Thyroid gland (tissue), 4 donors: ENCODE measurements at regions not wholly inside any gene's neighbourhood (a gene's known extent, or its start where the extent isn't known, plus 50 kb on each side); places are given as distances from the start of the nearest gene placed in this dataset.

Experiments used
- DNase-seq, 2 donors: peaks; one replicate each; pipeline ENCODE4 v3.0.0-alpha.2; 2019
- H3K27ac ChIP-seq, 3 donors: fragments of 200-600 bp; sonication (generic); 1 replicate in 2 of 3; 2 replicates in 1 of 3; pipeline ENCODE4 v1.5.1; 2016 to 2019; ENCODE audit warnings: mild to moderate bottlenecking in 1 of 3, moderate library complexity in 1 of 3
- H3K27me3 ChIP-seq: fragments of 200-600 bp; sonication (generic); one replicate; pipeline ENCODE4 v1.5.1; 2019
- H3K36me3 ChIP-seq, 2 donors: fragments of 200-600 bp; sonication (generic); one replicate each; pipeline ENCODE4 v1.5.1; 2016 to 2019
- H3K4me1 ChIP-seq, 2 donors: fragments of 200-600 bp; sonication (generic); one replicate each; pipeline ENCODE4 v1.5.1; 2017 to 2019
- H3K4me3 ChIP-seq, 3 donors: fragments of 200-600 bp; sonication (generic); replicated peaks in 1 of 3; 1 replicate in 2 of 3; 2 replicates in 1 of 3; pipeline ENCODE4 v1.5.1; 2016; ENCODE audit warnings: mild to moderate bottlenecking in 1 of 3
- H3K9me3 ChIP-seq: fragments of 200-600 bp; sonication (generic); one replicate; pipeline ENCODE4 v1.5.1; 2017
- POLR2A ChIP-seq, 2 donors: fragments of 450-650 bp; IDR thresholded peaks; one replicate each; pipeline ENCODE4 v1.6.1; 2017; ENCODE audit warnings: antibody characterized with exemption in 2 of 2, mild to moderate bottlenecking in 2 of 2, moderate library complexity in 1 of 2
- WGBS, 2 donors: methylation state at CpG; one replicate each; pipeline ENCODE4 v1.1.5; 2017; 5-methylcytosine and 5-hydroxymethylcytosine counted together
- intact Hi-C: fragments of 100-400 bp; cut with DNase I; formaldehyde crosslinking; loops from one replicate; pipeline ENCODE4 v1.15.1; 2023
- TF ChIP-seq, protein P1 (sequence below), 6 experiments: fragments of 200-600 bp in 3 of 6; fragments of 450-650 bp in 3 of 6; sonication (generic) in 3 of 6; IDR thresholded peaks; one replicate each; pipeline ENCODE4 v1.5.1; 2016 to 2019; ENCODE audit warnings: antibody characterized with exemption in 6 of 6, mild to moderate bottlenecking in 2 of 6, inconsistent platforms in 1 of 6, moderate library complexity in 1 of 6

DNA sequence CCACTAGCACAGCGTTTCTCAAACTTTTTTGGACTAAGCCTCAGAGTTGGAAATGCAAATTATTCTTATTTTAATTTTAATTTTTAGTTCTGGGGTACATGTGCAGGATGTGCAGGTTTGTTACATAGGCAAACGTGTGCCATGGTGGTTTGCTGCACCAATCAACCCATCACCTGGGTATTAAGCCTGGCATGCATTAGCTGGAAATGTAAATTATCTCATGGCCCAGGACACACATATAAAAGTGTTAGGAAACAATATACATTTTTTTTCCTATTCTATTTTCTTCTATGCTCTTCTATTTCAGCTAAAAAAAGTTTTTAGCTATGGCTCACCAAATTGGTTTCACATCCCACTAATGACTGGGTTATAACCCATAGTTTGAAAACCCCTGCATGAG lies 73.3 kb upstream of the LRIG1 start:
- Histone ChIP-seq H3K36me3 (no peaks in the 10 kb centered on the region), H3K9me3 (no peaks in the 10 kb centered on the region), H3K27ac (no peak overlapping the region), H3K4me1 (peaks cover 11 to 20% of the 10 kb centered on the region in 2 donors), H3K27me3 (no peaks in the 10 kb centered on the region), H3K4me3 (no peak overlapping the region)
- WGBS, 2 donors, result 93 to 95% methylated on average over 2 of the region's 2 CpGs
- TF ChIP-seq, protein P1, sequence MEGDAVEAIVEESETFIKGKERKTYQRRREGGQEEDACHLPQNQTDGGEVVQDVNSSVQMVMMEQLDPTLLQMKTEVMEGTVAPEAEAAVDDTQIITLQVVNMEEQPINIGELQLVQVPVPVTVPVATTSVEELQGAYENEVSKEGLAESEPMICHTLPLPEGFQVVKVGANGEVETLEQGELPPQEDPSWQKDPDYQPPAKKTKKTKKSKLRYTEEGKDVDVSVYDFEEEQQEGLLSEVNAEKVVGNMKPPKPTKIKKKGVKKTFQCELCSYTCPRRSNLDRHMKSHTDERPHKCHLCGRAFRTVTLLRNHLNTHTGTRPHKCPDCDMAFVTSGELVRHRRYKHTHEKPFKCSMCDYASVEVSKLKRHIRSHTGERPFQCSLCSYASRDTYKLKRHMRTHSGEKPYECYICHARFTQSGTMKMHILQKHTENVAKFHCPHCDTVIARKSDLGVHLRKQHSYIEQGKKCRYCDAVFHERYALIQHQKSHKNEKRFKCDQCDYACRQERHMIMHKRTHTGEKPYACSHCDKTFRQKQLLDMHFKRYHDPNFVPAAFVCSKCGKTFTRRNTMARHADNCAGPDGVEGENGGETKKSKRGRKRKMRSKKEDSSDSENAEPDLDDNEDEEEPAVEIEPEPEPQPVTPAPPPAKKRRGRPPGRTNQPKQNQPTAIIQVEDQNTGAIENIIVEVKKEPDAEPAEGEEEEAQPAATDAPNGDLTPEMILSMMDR (IDR thresholded peaks at IDR 0.05), result no peak
- no peak for TF ChIP-seq POLR2A (IDR thresholded peaks at IDR 0.05)
- DNase-seq, result no peak
- intact Hi-C loops, result no loop called here

DNA sequence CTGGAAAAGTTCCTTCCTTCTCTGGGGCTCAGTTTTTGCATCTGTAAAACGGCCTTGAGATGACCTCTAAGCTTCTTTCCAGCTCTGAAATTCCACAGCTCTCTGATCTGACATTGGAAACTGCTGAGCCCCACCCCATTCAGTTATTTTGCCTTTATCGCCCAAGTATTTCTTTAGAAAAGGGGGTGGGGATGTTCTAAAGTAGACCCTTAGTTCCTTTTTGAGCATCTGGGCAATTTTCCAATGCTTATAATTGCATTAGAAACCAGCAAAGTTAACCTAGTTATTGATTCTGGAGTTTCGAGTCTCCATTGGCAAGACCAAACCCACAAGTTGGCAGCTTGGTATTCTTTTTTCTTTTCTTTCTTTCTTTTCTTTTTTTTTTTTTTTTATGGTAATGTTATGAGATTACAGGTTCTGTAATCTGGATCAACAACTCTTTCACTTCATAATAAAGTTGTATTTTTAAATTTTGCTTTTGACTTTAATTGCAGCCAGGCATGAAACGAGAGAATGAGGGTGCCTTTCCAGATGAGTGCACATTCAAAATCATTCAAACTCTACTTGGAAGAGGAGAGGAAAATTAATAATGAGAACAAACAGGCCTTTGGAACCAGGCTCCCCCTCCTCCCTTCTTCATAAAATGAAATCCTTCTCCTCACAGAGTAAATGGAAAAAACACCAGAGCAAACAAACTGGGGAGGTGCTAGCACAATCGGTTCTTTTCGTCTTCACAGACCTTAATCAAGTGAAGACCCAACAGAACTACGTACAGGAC lies 76.8 kb upstream of the LRIG1 start:
- intact Hi-C loops, result no loop called here
- DNase-seq, result peak; percentile 28 to 33
- peaks cover 11 to 14% of the 10 kb centered on the region in 2 donors for H3K4me1 ChIP-seq
- no peaks in the 10 kb centered on the region for H3K36me3 ChIP-seq
- peak overlapping the region in 2 of 3 donors; percentile 2 to 55 for H3K27ac ChIP-seq
- H3K27me3 ChIP-seq, result no peaks in the 10 kb centered on the region
- H3K4me3 ChIP-seq, result no peak overlapping the region
- no peak for TF ChIP-seq POLR2A (IDR thresholded peaks at IDR 0.05)
- TF ChIP-seq, protein P1 (IDR thresholded peaks at IDR 0.05), result no peak
- H3K9me3 ChIP-seq, result no peaks in the 10 kb centered on the region
- 29 to 42% methylated on average over 7 of the region's 7 CpGs for WGBS, 2 donors

- 84 to 87% methylated on average over 6 of the region's 6 CpGs for WGBS, 2 donors
- no peaks in the 10 kb centered on the region for H3K27me3 ChIP-seq
- H3K9me3 ChIP-seq, result no peaks in the 10 kb centered on the region
- DNase-seq, result no peak
- no peak overlapping the region for H3K27ac ChIP-seq
- H3K4me3 ChIP-seq, result no peak overlapping the region
- H3K36me3 ChIP-seq, result no peaks in the 10 kb centered on the region
- H3K4me1 ChIP-seq, result peaks cover 7 to 11% of the 10 kb centered on the region in 2 donors
- intact Hi-C loops, result loop anchor here (10.0 kb wide), 1 partner anchor 176 kb away; no protein-coding TSS in a partner anchor
- no peak for TF ChIP-seq POLR2A (IDR thresholded peaks at IDR 0.05)
- TF ChIP-seq, protein P1 (IDR thresholded peaks at IDR 0.05), result no peak
Measured at GRCh38 chr3:66581256-66581655, 80.4 kb upstream of the LRIG1 start.

DNA sequence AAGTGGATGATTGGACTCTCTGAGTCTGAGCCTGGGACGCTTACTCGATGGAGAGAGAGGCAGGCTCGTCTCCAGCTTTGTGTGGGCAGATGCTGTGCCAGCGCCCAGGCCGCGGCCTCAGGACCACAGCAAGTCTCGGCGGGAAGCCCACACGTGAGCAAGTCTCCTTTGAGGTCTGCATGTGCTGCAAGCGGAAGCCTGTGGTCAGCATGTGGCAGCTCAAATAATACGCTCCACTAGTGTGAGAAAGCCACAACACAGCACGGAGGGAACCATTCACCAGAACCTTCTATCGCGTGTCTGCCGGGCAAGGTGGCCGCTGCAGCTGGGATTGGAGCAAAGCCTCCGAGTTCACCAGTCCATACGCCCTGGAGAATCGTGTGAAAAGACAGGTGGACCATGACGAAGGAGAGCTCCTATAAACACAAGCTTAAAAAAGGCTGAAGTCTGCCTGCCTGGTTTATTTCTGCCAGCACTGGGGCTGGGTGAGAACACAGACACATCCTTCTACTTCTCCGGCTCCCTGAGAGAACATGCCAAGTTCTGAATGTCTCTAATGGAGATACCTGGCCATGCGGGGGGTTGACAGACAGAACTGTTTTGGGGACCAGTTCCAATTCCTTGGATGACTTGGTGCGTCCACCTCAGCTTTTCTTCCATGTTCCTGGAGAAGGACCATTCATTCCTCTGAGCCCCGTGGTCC lies 82.0 kb upstream of the LRIG1 start:
- Histone ChIP-seq H3K27ac (no peak overlapping the region), H3K4me1 (peaks cover 0 to 11% of the 10 kb centered on the region in 2 donors), H3K36me3 (no peaks in the 10 kb centered on the region), H3K9me3 (no peaks in the 10 kb centered on the region), H3K27me3 (no peaks in the 10 kb centered on the region), H3K4me3 (no peak overlapping the region)
- peak; percentile 71 to 78 for DNase-seq
- no peak for TF ChIP-seq POLR2A (IDR thresholded peaks at IDR 0.05)
- TF ChIP-seq, protein P1 (IDR thresholded peaks at IDR 0.05), result no peak
- 55 to 59% methylated on average over 24 of the region's 24 CpGs for WGBS, 2 donors
- intact Hi-C loops, result loop anchor here (10.0 kb wide), 1 partner anchor 178 kb away; no protein-coding TSS in a partner anchor
